ENCODE measurements at regions not wholly inside any gene's neighbourhood (a gene's known extent, or its start where the extent isn't known, plus 50 kb on each side); places are given as distances from the start of the nearest gene placed in this dataset.

- no peak for TF ChIP-seq FOXO4 (CRISPR knock-in tag; conservative IDR thresholded peaks at IDR 0.05)
- no peak for TF ChIP-seq HMGXB3 (CRISPR knock-in tag; IDR thresholded peaks at IDR 0.05; ENCODE audit: borderline replicate concordance)
These were observed 293.2 kb downstream of the DUSP10 start (continued) for GRCh38 chr1:221448585-221449175.

GRCh38 chr1:221449194-221449593 is 292.7 kb downstream of the DUSP10 start:
- H2AFZ ChIP-seq (ENCODE audit: low read length): no peak overlapping the region
- no peak for DNase-seq (ENCODE audit: low spot score)
- 18% methylated on average over 2 of the region's 2 CpGs for WGBS (ENCODE audit: low lambda C conversion rate)
- H3K4me2 ChIP-seq (ENCODE audit: low read depth, low read length): no peak overlapping the region
- H3K79me2 ChIP-seq (ENCODE audit: insufficient read depth, low read length): no peaks in the 10 kb centered on the region
- no peak overlapping the region for H3K9ac ChIP-seq (ENCODE audit: insufficient read depth, low read depth, low read length)
- H4K20me1 ChIP-seq (ENCODE audit: insufficient read depth, low read length): no peaks in the 10 kb centered on the region
- H3K4me1 ChIP-seq (ENCODE audit: insufficient read depth, low read length): no peaks in the 10 kb centered on the region
- ChIA-PET POLR2A (no interaction called here), CTCF (ENCODE audit: low intra/inter-chr PET ratio, low total read pairs) (no interaction called here)
- H3K36me3 ChIP-seq (replicated peaks in 1 of 2; ENCODE audit: control insufficient read depth in 1 of 2, insufficient read depth in 2 of 2, low read length in 2 of 2): no peaks in the 10 kb centered on the region
- no peak overlapping the region for H3K27ac ChIP-seq (ENCODE audit: extremely low read length, insufficient read depth, low read length)
- intact Hi-C loops (cut with micrococcal nuclease; ENCODE audit: unreplicated experiment) (no loop called here), in situ Hi-C loops (cut with HindIII; ENCODE audit: extremely low pct_ligation_motif_present, low pct_unique_long_range_greater_than_20kb) (no loop called here)
- BruUV-seq (replicated peaks): no TSS peak
- ATAC-seq: no peak
- H3K27me3 ChIP-seq (ENCODE audit: control insufficient read depth in 1 of 2, insufficient read depth in 2 of 2, low read length in 2 of 2): no peaks in the 10 kb centered on the region
- TF ChIP-seq ZBTB40 (IDR thresholded peaks at IDR 0.05) (peak; percentile 89), ZBTB40 (CRISPR knock-in tag; IDR thresholded peaks at IDR 0.05) (no peak), ZFY (CRISPR knock-in tag; IDR thresholded peaks at IDR 0.05) (no peak)
- no peak for FAIRE-seq
- H3K4me3 ChIP-seq (replicated peaks in 1 of 3; ENCODE audit: insufficient read depth in 1 of 3, low read depth in 2 of 3, low read length in 3 of 3): no peak overlapping the region
- H3K9me3 ChIP-seq (ENCODE audit: low read length): no peaks in the 10 kb centered on the region; the same call in 1 of the 2 replicates

Measured in HepG2 (cell line).